COLO829 (cell line): ENCODE measurements at regions not wholly inside any gene's neighbourhood (a gene's known extent, or its start where the extent isn't known, plus 50 kb on each side); places are given as distances from the start of the nearest gene placed in this dataset.
A peak's percentile ranks its signal among the peaks of the same experiment; 100 is the strongest.
"Not testable (repeated sequence)": the region's sequence is repeated elsewhere in the genome, so short reads cannot be mapped to it uniquely, and the experiment has no call there.

Experiments used
- DNase-seq: peaks from one replicate; pipeline ENCODE4 v3.0.0; 2012; ENCODE audit warnings: low spot score

DNA sequence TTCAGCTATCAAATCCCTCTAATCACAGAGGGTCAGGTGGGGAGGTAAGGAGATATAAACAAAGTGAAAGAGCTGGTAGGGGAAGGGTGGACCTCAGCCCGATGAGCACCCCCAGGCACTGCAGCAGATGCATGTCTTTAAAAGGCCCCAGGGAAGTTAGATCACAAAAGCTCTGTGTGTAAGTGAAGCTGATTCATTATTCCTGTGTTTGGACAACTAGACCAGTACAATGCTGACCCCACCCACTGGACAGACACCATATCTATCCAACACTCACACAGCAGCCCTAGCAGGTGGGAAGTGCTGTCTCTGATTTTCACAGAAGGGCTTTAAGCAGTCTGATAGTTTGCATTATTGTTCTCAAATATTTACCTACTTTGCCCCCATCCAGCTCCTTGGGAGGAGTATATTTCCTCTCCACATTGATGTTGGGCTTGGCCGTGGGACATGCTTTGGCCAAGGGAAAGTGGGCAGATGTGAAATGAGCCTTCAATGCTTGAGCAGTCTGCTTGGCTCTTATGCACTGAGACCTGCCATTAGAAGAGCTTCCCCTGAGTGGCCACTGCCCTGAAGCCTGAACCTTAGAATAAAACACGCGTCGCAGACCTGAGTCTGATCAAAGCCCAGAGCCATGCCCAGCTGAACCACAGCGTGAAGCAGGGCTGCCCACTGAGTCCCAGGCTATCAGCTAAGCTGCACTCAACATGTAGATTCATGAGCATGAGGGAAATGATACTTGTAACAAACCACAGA, 111.4 kb downstream of the COPS8 start:
- peak; percentile 58 for DNase-seq

DNA sequence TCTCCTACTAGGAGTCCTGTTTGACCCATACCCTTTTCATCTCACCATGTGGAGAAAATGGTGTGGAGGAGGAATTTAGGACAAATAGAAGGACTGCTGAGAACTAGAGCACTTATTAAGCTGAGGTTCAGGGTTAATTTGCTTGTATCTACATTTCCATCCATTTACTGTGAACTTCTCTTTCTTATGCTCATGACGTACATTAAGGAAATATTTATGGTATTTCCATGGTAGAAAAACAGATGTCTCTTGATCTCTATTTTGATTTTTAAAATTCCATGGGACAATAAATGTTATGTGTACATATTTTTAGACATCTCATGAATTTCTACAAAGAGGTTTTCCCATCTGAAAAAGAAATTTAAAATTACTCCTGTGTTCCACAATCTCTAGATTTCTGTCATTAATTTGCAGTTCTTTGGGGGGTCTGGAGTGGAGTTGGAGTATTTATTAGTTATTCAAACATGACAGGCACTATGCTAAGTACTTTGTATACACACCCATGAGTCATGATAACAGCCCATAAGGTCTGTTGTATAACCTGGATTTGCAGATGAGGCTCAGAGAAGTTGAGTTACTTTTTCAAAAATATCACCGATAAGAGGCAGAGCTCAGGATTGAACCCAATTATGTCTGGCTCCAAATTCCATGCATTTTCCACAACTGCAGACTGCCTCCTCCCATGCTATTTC, 112.6 kb downstream of the COPS8 start:
- DNase-seq, result no peak

DNA sequence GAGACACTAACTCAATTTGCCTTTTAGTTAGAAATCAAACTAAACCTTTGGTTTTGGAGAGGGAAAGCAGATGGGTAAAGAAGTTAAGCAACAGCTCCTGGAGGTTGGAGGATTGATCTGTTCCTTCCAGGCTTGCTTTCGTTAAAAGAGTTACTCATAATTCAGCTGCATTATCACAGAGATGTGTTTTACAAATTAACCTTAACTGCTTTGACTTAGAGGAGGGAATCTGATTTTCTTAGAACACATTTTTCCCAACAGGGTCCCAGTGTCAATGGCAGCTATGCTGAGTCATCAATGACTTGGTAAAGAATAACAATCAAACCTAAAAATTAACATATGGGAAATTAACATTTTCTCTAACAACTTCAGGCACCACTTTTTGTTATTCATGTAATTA, 113.4 kb downstream of the COPS8 start:
- DNase-seq, result no peak

DNA sequence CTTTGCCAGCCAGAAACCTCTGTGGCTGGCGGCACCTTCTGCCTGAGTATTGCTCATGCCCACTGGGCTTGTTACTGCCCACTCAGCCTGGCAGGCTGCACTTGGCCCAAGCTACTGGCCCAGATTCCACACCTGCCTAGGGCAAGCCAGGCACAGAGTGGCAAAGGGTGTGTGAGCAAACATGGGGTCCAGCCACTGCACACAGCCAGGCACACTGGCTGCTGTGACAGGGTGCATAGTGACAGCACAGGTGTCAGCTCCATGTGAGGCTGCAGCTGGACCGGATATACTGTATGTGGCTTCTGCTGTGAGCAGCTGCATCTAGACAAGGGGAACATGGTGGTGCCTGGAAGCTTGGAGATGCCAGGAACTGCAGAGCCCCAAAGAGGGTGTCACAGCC, 113.9 kb downstream of the COPS8 start:
- no peak for DNase-seq

DNA sequence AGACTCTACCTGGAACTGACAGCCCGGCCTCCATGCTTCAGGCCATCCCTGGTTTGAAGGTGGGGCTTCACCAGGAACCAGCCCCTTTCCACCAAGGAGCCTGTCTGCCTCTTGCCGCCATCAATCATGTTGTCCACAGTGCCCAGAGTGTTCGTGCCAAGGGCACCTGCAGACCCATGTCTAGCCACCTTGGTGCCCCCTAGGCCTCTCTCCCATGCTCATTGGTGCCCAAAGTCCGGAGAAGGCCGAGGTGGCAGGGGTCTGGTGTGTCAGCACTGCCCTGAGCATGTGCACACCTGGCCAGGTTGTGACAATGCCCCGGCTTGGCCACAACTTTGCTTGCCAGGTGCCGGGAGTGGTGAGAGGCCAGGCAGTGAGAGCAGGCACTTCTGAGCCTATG, 114.8 kb downstream of the COPS8 start:
- DNase-seq, result no peak

DNA sequence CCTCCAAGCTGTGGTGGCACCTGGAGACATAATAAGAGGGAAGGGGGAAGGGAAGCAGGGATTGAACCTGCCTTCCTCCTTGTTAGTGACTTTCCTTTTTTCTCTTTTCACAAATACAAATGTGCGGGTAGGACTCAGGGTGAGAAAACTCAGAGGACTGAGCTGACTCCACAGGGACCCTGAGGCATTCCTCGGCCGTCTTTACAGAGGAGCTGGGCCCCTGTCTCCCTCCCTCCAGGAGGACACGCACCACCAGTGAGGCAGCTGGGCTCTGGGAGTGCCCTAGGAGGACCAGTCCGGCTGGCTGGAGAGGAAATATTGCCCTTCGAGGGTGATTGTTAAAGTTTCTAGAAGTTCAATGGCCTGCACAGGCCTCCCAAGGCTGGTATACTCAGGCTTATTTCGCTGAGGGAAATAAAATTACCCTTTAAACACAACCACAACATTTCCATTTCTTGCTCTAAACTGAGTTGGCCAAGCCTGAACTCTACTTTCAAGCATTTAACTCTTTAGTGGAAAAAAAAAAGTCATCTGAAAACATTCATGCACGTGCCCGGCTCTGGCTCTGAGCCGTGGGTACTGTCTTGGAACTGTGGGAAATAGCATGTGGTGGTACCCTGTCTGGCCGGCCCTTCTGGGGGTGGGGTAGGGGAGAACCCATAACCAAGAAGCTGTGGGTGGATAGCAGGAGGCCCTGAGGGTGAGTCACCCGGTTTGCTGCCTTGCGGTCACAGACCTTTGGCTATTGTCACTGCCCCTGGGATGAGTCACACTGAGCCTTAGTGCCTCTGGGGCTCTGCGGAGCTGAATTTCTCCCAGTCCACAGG, 116.0 kb downstream of the COPS8 start:
- peak; percentile 82 for DNase-seq

DNA sequence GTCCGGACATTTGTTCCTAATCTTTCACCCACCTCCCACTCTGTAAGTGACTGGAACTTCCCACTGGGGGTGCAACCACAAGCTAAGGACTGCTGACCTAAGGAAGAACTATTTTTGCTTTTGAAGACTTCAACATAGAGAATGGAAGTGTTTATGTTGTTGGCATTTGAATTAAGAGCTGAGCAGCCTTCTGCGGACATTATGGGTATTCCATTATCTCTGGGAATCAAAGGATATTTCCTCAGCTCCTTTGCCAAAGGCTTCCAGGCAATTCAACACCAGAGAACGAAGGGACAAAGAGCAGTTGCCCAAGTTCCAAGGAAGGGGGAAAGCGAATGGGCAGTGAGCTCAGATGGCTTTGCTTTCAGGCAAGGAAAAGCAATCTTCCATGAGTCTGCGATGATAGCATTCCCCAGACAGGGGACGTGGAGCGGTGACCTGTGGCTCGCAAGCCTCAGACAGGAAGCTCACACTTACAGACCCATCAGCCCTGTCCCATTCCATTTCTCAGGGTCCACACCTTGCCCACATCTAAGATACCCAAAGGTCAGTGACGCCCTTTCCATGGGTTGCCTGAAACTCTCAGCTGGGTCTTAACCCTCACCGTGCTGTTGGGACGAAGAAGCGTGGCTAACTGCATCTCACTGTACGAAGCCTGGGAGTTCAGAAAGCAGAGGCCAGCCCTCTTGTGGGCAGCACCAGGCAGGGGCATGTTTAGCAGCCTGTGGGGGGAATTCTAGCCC, 116.8 kb downstream of the COPS8 start:
- DNase-seq, result no peak

DNA sequence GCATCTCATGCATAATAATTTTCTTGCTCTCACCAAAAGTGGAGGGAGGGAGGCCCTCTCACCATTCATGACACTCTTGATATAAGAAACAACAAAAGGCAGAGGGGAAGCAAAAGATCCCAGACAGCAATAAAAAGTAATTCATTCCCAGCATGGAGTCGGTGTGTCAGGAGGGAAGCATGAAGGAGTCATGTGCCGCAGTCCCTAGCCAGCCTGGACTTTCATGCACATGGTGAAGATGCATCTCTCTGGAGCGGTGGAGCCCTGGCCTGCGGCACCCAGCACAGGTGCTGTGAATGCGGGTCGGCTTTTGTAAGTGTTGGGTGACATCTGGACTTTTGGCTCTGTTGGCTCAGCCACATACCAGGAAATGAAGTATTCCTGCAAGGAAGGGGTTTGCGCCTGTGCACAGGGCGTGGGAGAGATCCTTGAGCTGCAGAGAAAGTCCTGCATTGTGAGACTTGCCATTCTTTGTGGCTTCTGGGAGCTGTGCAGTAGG, 119.4 kb downstream of the COPS8 start:
- no peak for DNase-seq

DNA sequence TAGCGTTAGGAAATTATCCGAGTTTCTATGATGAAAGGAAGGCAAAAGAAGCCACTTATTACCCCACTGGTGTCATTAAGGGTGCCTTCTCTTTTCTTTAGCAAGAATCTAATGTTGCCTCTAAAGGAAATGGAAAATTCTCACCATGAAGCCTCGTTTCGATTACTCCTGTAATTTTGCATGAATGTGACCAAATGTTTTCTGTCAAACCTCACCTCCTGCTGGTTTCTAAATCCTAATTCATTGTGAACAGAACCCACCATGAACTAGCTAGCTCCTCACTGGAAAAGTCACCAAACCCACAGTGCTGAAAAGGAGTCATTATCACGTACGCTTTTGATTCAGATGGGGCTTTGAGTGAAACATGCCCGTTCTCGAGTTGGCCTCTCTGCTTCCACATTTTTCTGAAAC, 119.9 kb downstream of the COPS8 start:
- no peak for DNase-seq

DNA sequence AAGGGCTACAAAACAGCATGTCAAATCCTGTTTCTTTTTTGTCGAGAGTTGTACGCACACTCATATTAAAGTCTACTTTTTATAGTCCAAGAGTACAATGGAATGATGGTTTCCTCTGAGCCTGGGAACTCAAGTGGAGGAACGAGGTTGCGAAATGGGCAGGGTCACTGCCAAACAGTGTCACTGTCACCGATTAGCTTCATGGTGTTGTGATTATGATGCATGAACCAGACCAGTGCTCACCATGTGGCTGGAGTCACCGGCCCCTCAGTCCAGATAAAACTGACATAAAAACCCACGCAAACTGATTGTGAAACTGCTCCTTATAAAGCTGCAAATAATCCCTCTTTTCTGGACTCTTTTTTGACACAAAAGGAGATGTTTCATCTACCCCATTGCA, 122.0 kb downstream of the COPS8 start:
- no peak for DNase-seq

DNA sequence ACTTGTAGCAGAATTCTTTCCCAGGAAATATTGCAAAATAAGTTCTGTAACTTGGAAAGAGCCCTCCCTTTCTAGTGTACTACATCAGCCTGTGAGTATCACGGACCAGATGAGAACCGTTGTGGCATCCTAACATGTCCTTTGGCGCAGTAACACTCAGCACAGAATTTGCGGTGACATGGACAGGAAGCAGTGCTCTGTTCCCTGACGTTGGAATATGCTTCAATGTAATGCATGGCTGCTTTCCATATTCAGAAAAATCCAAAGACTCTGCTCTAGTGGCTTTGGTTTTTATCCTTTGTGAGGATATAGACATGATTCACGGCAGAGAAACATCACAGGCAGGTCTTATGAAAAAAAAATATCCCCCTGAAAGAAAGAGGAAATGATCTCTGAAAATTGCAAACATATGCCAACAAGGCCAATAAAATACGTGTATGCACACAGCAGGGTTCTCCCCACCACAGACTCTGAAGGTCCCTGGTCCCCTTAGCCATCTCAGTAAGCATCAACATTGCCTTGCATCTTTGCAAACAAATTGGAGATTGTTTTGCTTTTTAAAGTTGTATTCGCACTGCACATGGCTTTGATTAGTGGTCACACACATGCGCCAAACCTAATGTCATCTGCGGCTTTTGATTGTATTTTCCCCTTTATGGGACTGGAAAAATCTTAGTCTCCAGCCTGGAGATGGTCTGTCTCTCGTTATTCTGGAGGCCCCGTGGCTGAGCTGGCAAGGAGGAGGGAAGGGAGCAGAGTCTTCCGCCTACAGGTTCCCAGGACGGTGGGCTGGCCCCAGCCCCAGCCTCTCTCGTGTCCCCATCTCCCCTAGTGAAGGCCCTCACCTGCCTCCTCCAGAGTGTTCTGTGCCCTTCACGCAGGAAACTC, 122.9 kb downstream of the COPS8 start:
- DNase-seq, result no peak

DNA sequence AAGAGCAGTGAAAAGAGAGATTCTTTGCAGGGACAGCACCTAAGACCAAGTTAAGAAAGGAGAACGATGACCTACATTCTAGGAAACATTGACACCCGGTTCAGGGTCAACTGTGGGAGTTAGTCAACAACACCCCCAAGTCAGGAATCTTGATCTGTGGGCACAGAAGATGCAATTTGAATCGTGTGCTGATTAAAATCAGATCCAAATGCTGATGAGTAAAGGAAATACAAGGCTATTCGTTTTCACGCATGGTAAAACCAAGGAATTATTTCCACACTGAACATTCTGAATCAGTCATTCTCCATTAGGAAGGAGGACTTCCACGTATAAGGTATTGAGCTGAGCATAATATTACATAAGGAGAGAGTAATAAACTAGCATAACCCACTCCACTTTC, 124.2 kb downstream of the COPS8 start:
- no peak for DNase-seq

DNA sequence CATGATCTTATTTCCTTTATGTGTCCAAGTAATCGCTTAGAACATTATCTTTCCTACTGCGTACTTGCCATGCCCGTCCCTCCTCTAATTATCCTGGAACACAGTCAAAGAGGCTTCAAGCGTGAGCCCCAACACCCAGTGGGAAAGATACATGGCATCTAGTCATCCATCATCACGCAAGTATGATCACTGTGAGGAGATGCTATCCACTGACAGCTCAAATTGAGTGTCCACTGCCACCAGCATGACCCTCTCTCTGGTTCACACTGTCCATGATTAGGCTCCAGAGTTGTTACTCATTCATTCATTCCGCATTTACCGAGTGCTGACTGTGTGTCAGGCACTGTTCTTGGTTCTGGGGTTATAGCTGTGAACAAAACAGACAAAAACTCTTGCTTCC, 124.6 kb downstream of the COPS8 start:
- no peak for DNase-seq

DNA sequence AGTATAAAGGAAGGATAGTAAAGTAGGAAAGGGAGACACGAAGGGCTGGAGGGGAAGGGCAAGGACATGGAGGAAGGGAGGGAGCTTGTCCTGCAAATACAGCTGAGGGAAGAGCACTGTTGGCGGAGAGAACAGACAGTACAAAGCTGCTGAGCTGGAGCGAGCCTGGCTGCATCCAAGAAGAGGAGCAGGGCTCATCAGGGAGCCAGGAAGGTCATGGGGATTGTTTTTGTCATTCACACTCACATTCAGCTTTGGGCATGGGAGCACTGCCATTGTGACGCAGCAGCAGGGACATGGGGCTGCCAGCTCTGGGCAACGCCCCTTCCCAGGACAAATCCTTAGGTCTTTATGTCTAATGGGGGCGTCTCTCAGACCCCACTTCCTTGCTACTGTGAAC, 125.1 kb downstream of the COPS8 start:
- no peak for DNase-seq

DNA sequence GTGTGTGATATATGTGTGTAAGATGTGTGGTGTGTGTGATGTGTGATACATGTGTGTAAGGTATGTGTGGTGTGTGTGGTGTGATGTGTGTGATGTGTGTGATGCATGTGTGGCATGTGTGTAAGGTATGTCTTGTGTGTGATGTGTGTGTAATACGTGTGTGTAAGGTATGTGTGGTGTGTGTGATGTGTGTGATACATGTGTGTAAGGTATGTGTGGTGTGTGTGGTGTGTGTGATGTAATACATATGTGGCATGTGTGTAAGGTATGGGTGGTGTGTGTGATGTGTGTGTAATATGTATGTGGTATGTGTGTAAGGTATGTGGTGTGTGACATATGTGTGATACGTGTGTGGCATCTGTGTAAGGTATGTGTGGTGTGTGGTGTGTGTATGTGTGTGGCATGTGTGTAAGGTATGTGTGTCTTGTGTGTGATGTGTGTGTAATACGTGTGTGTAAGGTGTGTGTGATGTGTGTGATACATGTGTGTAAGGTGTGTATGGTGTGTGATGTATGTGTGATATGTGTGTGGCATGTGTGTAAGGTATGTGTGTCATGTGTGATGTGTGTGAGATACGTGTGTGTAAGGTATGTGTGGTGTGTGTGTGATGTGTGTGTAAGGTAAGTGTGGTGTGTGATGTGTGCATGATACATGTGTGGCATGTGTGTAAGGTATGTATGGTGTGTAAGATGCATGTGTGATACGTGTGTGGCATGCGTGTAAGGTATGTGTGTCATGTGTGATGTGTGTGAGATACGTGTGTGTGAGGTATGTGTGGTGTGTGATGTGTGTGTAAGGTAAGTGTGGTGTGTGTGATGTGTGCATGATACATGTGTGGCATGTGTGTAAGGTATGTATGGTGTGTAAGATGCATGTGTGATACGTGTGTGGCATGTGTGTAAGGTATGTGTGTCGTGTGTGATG, 126.9 kb downstream of the COPS8 start:
- not testable (repeated sequence) for DNase-seq

DNA sequence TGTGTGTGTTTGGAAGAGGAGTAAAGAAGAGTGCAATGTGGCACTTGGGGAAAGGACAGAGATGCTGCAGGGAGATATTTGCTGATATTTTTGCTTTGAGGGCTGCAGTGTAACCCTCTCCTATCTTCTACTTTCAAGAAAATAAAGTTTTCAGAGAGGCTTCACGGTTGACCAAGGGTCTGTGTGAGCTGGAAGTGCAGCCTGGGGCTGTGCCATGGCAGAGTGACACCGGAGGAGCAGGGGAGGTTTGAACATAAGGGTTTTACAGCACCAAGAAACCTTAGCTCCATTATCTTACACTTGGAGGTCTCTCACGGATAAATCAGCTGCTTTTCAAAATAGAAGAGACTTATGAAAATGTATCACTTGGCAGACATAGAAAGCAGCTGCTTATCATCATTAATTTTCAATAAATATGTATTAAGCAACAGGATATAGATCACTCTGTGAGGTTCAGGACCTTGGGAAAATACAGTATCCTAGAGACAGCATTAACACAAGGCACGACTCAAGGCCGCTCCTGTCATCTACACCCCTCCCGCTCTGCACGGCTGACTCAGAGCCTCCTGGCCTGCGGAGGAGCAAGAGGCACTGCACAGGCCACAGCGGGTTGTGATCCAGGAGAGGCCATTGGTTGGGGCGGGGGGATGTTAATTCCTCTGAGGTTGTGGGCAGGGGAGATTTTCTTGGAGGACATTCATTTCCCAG, 127.8 kb downstream of the COPS8 start:
- no peak for DNase-seq

DNA sequence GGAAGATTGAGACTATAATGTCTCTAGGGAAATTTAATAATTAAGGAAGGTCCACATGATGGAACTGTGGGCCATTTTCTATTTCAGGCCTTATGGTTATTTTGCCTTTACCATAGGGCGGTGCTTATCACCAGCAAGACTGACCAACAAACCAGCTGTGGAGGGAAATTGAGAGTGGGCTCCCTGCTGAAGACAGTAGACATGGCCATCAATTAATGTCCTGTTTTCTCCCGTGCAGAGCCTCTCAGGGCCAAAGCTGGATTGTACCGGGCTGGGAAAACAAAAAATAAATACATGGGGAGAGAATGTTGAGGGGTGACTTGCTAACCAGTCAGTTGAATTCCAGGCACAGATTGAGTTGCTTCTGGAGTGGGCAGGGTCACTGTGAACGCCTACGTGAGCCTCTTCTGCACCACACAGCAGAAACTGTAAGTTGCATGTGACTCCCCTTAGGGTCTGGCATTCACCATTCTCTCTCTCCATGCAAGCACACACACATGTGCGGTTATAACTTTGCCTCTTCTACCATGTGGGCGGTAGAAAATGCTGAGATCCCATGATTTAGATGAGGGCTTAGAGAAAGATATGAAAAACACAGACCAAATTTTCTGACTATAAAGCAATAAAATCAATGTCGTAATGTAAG, 128.5 kb downstream of the COPS8 start:
- DNase-seq, result no peak

DNA sequence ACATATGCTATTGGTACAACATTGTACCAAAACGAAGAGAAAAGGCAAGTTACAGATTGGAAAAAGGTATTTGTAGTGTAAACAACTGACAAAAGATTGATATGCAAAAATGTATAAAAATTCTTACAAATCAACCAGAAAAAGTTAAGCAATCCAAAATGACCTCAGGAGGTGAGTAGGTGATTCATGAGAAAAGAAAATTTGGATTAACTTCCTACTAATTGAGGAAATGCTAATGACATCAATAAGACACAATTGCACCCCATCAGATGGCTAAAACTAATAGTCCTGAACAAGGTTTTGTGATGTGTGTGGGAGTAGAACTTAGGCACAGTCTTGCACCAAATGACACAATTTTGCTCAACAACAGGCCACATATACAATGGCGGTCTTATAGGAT, 129.3 kb downstream of the COPS8 start:
- no peak for DNase-seq
